Endodermal cell (in vitro differentiated cells): ENCODE measurements at regions not wholly inside any gene's neighbourhood (a gene's known extent, or its start where the extent isn't known, plus 50 kb on each side); places are given as distances from the start of the nearest gene placed in this dataset.

Experiments
- DNase-seq: peaks from one replicate; pipeline ENCODE4 v3.0.0-alpha.2; 2017
- H3K27ac ChIP-seq: 2 replicates; pipeline ENCODE4 v1.5.1; 2013; ENCODE audit warnings: mild to moderate bottlenecking, low read depth, low read length, moderate library complexity
- H3K27me3 ChIP-seq: 2 replicates; pipeline ENCODE4 v1.6.1; 2013; ENCODE audit warnings: mild to moderate bottlenecking, low read length, moderate library complexity; ENCODE audit not compliant: insufficient read depth, control insufficient read depth, poor library complexity, severe bottlenecking
- H3K36me3 ChIP-seq: 2 replicates; pipeline ENCODE4 v1.7.0; 2013; ENCODE audit warnings: mild to moderate bottlenecking, low read length, moderate library complexity; ENCODE audit not compliant: control insufficient read depth, insufficient read depth
- H3K4me1 ChIP-seq: one replicate; pipeline ENCODE4 v1.7.0; 2013; ENCODE audit warnings: low read length; ENCODE audit not compliant: control insufficient read depth, insufficient read depth
- H3K4me3 ChIP-seq: 2 replicates; pipeline ENCODE4 v1.5.1; 2013; ENCODE audit warnings: mild to moderate bottlenecking, low read length, moderate library complexity
- H3K9ac ChIP-seq: 2 replicates; pipeline ENCODE4 v1.6.1; 2013; ENCODE audit warnings: mild to moderate bottlenecking, low read length, moderate library complexity; ENCODE audit not compliant: poor library complexity, severe bottlenecking; ENCODE audit errors: extremely low read depth
- H3K9me3 ChIP-seq: 2 replicates; pipeline ENCODE4 v1.6.1; 2013; ENCODE audit warnings: mild to moderate bottlenecking, low read length, moderate library complexity; ENCODE audit not compliant: control insufficient read depth
- H3K27ac Mint-ChIP-seq: 2 replicates; pipeline ENCODE4 v1.8.0; 2020; ENCODE audit warnings: mixed read lengths
- H3K27me3 Mint-ChIP-seq: 2 replicates; pipeline ENCODE4 v1.8.0; 2021; ENCODE audit warnings: mild to moderate bottlenecking, mixed read lengths; ENCODE audit not compliant: insufficient read depth
- H3K36me3 Mint-ChIP-seq: 2 replicates; pipeline ENCODE4 v1.8.0; 2020; ENCODE audit warnings: low read depth, mixed read lengths
- H3K4me1 Mint-ChIP-seq: 2 replicates; pipeline ENCODE4 v1.8.0; 2020; ENCODE audit warnings: mixed read lengths
- H3K4me3 Mint-ChIP-seq: 2 replicates; pipeline ENCODE4 v1.8.0; 2020; ENCODE audit warnings: mild to moderate bottlenecking, moderate library complexity, mixed read lengths
- H3K9me3 Mint-ChIP-seq: 2 replicates; pipeline ENCODE4 v1.8.0; 2020; ENCODE audit warnings: mild to moderate bottlenecking, mixed read lengths
- CTCF ChIP-seq: fragments of 200-600 bp; sonication (generic); conservative IDR thresholded peaks from 2 replicates; pipeline ENCODE4 v1.5.0; 2021; ENCODE audit warnings: antibody characterized with exemption, mild to moderate bottlenecking
- WGBS, 2 experiments: methylation state at CpG; one replicate each; pipeline versions ENCODE4 v1.1.5 to v1.1.7; 2013; ENCODE audit warnings: missing lambda C conversion rate in 2 of 2, mixed read lengths in 1 of 2; ENCODE audit not compliant: insufficient coverage in 1 of 2, insufficient read length in 1 of 2; 5-methylcytosine and 5-hydroxymethylcytosine counted together

- no peak overlapping the region for H3K4me3 Mint-ChIP-seq
- no peak overlapping the region for H3K9ac ChIP-seq
- H3K27ac Mint-ChIP-seq: no peak overlapping the region
- H3K4me1 Mint-ChIP-seq: peaks cover 5% of the 10 kb centered on the region
- no peak for TF ChIP-seq CTCF
- no peaks in the 10 kb centered on the region for H3K36me3 ChIP-seq
- no peaks in the 10 kb centered on the region for H3K9me3 ChIP-seq
- no peak for DNase-seq
- no peaks in the 10 kb centered on the region for H3K27me3 ChIP-seq
- no peak overlapping the region for H3K4me3 ChIP-seq
- WGBS, 2 experiments: 78% methylated on average over 3 of the region's 3 CpGs; no CpG with 5 or more reads in 1 of the 2 experiments
- H3K4me1 ChIP-seq: no peaks in the 10 kb centered on the region
- peaks cover 5% of the 10 kb centered on the region for H3K27me3 Mint-ChIP-seq
- no peak overlapping the region for H3K27ac ChIP-seq
- no peaks in the 10 kb centered on the region for H3K36me3 Mint-ChIP-seq
- H3K9me3 Mint-ChIP-seq: no peaks in the 10 kb centered on the region
These were observed 144.5 kb upstream of the AGR3 start for GRCh38 chr7:17026269-17026668.

- no peaks in the 10 kb centered on the region for H3K9me3 ChIP-seq
- no peak overlapping the region for H3K27ac ChIP-seq
- Mint-ChIP-seq H3K36me3 (no peaks in the 10 kb centered on the region), H3K4me1 (peaks cover 5% of the 10 kb centered on the region), H3K4me3 (no peak overlapping the region), H3K27ac (no peak overlapping the region), H3K9me3 (no peaks in the 10 kb centered on the region), H3K27me3 (peaks cover 5% of the 10 kb centered on the region)
- H3K9ac ChIP-seq: no peak overlapping the region
- H3K36me3 ChIP-seq: no peaks in the 10 kb centered on the region
- no peak for TF ChIP-seq CTCF
- H3K4me3 ChIP-seq: no peak overlapping the region
- no peaks in the 10 kb centered on the region for H3K27me3 ChIP-seq
- no peaks in the 10 kb centered on the region for H3K4me1 ChIP-seq
- WGBS, 2 experiments: 81 to 93% methylated on average over 3 to 4 of the region's 4 CpGs
- DNase-seq: no peak
These were observed 145.5 kb upstream of the AGR3 start for GRCh38 chr7:17027143-17027788.

GRCh38 chr7:17027789-17028152 lies 146.0 kb upstream of the AGR3 start:
- Histone ChIP-seq H3K27ac (no peak overlapping the region), H3K36me3 (no peaks in the 10 kb centered on the region), H3K4me3 (no peak overlapping the region), H3K27me3 (no peaks in the 10 kb centered on the region), H3K4me1 (no peaks in the 10 kb centered on the region), H3K9me3 (no peaks in the 10 kb centered on the region), H3K9ac (no peak overlapping the region)
- DNase-seq: no peak
- Mint-ChIP-seq H3K4me3 (no peak overlapping the region), H3K36me3 (no peaks in the 10 kb centered on the region), H3K9me3 (no peaks in the 10 kb centered on the region), H3K27me3 (peaks cover 5% of the 10 kb centered on the region), H3K4me1 (peaks cover 5% of the 10 kb centered on the region), H3K27ac (no peak overlapping the region)
- 75 to 100% methylated on average over 1 of the region's 1 CpG for WGBS, 2 experiments
- TF ChIP-seq CTCF: no peak
